Pancreas (tissue), 10 donors: ENCODE measurements at regions not wholly inside any gene's neighbourhood (a gene's known extent, or its start where the extent isn't known, plus 50 kb on each side); places are given as distances from the start of the nearest gene placed in this dataset.

Source experiments
- ATAC-seq, 4 donors: fragments of 200-7000 bp; cut with Tn5 transposase; one replicate each; pipeline versions ENCODE4 v1.8.0 to v1.9.1; 2020; ENCODE audit warnings: mild to moderate bottlenecking in 4 of 4, moderate library complexity in 4 of 4
- DNase-seq, 6 donors: peaks; one replicate each; pipeline ENCODE4 v3.0.0-alpha.2; 2020
- FAIRE-seq: peaks from 2 replicates; lab custom pipeline; 2012; peaks lifted over from hg19 to GRCh38; lab: Jason Lieb, UNC
- H3K27ac ChIP-seq, 4 donors: fragments of 200-600 bp; sonication (generic); 1 replicate in 3 of 4; 2 replicates in 1 of 4; pipeline versions ENCODE4 v1.5.0 to v1.8.0; 2020
- H3K27me3 ChIP-seq, 4 donors: fragments of 200-600 bp; one replicate each; pipeline ENCODE4 v1.8.0; 2021
- H3K36me3 ChIP-seq, 3 donors: fragments of 200-600 bp; sonication (generic) in 1 of 3; one replicate each; pipeline versions ENCODE4 v1.5.0 to v1.8.0; 2020 to 2021
- H3K4me1 ChIP-seq, 3 donors: fragments of 200-600 bp; one replicate each; pipeline ENCODE4 v1.8.0; 2021
- H3K4me3 ChIP-seq, 4 donors: fragments of 200-600 bp; sonication (generic) in 2 of 4; one replicate each; pipeline versions ENCODE4 v1.5.0 to v1.8.0; 2020 to 2021
- H3K9me3 ChIP-seq, 4 donors: fragments of 200-600 bp; one replicate each; pipeline ENCODE4 v1.8.0; 2021
- WGBS, 2 donors: extraction: QIAGEN DNeasy Blood & Tissue Kit; methylation state at CpG; one replicate each; pipeline ENCODE4 v1.1.7; 2013; 5-methylcytosine and 5-hydroxymethylcytosine counted together
- intact Hi-C, 3 donors: fragments of 100-400 bp; cut with DNase I; formaldehyde crosslinking; loops; one replicate each; pipeline versions ENCODE4 v1.11.1 to v1.14.2; 2022
- TF ChIP-seq, protein P1 (sequence below), 4 donors: fragments of 200-600 bp; sonication (generic) in 3 of 4; IDR thresholded peaks; one replicate each; pipeline versions ENCODE4 v1.5.0 to v1.8.0; 2021; ENCODE audit warnings: antibody characterized with exemption in 4 of 4
- donor health status: healthy with polysubstance abuse.
- donor health status: DM: no; HTN: no; CAD: no; lungs with moderate emphysema.
- donor health status: DM: no; HTN: no; CAD: no.
- donor health status: control.
- donor health status: control.
- donor health status: Bipolar disorder and iron deficiency.
- donor health status: DM: yes; HTN: yes; CAD: no.
- donor health status: DM: no; HTN: no; CAD: no.
- donor health status: DM: no; HTN: no; CAD: no.
- donor health status: DM: yes; HTN: yes; CAD: no.

DNA sequence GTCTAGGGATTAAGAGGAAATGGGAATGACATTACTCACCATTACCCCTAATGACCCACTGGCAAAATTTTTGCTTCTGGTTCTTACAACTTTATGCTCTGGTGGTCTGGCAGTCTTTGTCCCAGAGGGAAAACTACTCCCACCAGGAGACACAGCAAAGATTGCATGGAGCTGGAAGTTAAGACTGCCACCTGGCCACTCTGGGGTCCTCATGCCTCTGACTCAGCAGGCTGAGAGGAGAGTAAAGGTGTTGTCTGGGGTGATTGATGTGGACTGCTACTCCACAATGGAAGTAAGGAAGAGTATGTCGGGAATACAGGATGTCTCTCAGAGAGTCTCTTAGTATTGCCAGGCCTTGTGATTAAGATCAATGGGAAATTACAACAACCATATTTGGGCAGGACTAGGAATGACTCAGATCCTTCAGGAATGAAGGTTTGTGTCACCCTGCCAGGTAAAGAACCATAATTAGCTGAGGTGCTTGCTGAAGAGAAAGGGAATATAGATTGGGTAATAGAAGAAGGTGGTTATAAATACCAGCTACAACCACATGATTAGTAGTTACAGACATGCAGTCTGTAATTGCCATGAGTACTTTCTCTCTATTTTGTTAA is 215.5 kb downstream of the GPAT3 start:
- 41 to 48% methylated on average over 1 of the region's 1 CpG for WGBS, 2 donors
- no peaks in the 10 kb centered on the region for H3K27me3 ChIP-seq
- DNase-seq (no peak), FAIRE-seq (no peak), ATAC-seq (no peak)
- H3K36me3 ChIP-seq: no peaks in the 10 kb centered on the region
- no peak overlapping the region for H3K27ac ChIP-seq
- no peaks in the 10 kb centered on the region for H3K9me3 ChIP-seq
- no peak overlapping the region for H3K4me3 ChIP-seq
- intact Hi-C loops: no loop called here
- TF ChIP-seq, protein P1, sequence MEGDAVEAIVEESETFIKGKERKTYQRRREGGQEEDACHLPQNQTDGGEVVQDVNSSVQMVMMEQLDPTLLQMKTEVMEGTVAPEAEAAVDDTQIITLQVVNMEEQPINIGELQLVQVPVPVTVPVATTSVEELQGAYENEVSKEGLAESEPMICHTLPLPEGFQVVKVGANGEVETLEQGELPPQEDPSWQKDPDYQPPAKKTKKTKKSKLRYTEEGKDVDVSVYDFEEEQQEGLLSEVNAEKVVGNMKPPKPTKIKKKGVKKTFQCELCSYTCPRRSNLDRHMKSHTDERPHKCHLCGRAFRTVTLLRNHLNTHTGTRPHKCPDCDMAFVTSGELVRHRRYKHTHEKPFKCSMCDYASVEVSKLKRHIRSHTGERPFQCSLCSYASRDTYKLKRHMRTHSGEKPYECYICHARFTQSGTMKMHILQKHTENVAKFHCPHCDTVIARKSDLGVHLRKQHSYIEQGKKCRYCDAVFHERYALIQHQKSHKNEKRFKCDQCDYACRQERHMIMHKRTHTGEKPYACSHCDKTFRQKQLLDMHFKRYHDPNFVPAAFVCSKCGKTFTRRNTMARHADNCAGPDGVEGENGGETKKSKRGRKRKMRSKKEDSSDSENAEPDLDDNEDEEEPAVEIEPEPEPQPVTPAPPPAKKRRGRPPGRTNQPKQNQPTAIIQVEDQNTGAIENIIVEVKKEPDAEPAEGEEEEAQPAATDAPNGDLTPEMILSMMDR (IDR thresholded peaks at IDR 0.05): no peak
- H3K4me1 ChIP-seq: no peaks in the 10 kb centered on the region

- no peak for ATAC-seq
- Histone ChIP-seq H3K4me3 (no peak overlapping the region), H3K27me3 (no peaks in the 10 kb centered on the region), H3K27ac (no peak overlapping the region), H3K4me1 (no peaks in the 10 kb centered on the region), H3K9me3 (no peaks in the 10 kb centered on the region), H3K36me3 (no peaks in the 10 kb centered on the region)
- no peak for DNase-seq
- FAIRE-seq: no peak
- intact Hi-C loops: no loop called here
- WGBS, 2 donors: 58 to 66% methylated on average over 2 of the region's 2 CpGs
- TF ChIP-seq, protein P1 (IDR thresholded peaks at IDR 0.05): no peak
These were observed 212.8 kb downstream of the GPAT3 start for GRCh38 chr4:83748711-83749110.

GRCh38 chr4:83738895-83739294 is 203.0 kb downstream of the GPAT3 start:
- TF ChIP-seq, protein P1 (IDR thresholded peaks at IDR 0.05): no peak
- intact Hi-C loops: no loop called here
- H3K4me1 ChIP-seq: no peaks in the 10 kb centered on the region
- ATAC-seq (no peak), FAIRE-seq (no peak), DNase-seq (no peak)
- no peak overlapping the region for H3K27ac ChIP-seq
- H3K9me3 ChIP-seq: no peaks in the 10 kb centered on the region
- 26 to 31% methylated on average over 2 of the region's 2 CpGs for WGBS, 2 donors
- no peaks in the 10 kb centered on the region for H3K36me3 ChIP-seq
- no peaks in the 10 kb centered on the region for H3K27me3 ChIP-seq
- no peak overlapping the region for H3K4me3 ChIP-seq

- TF ChIP-seq, protein P1 (IDR thresholded peaks at IDR 0.05): no peak
- no peaks in the 10 kb centered on the region for H3K4me1 ChIP-seq
- H3K27me3 ChIP-seq: no peaks in the 10 kb centered on the region
- no peak overlapping the region for H3K4me3 ChIP-seq
- H3K27ac ChIP-seq: no peak overlapping the region
- WGBS, 2 donors: 63 to 79% methylated on average over 3 of the region's 3 CpGs
- FAIRE-seq (no peak), ATAC-seq (no peak), DNase-seq (no peak)
- H3K9me3 ChIP-seq: no peaks in the 10 kb centered on the region
- H3K36me3 ChIP-seq: no peaks in the 10 kb centered on the region
- intact Hi-C loops: no loop called here
These were observed 198.7 kb downstream of the GPAT3 start for GRCh38 chr4:83734576-83734975.

DNA sequence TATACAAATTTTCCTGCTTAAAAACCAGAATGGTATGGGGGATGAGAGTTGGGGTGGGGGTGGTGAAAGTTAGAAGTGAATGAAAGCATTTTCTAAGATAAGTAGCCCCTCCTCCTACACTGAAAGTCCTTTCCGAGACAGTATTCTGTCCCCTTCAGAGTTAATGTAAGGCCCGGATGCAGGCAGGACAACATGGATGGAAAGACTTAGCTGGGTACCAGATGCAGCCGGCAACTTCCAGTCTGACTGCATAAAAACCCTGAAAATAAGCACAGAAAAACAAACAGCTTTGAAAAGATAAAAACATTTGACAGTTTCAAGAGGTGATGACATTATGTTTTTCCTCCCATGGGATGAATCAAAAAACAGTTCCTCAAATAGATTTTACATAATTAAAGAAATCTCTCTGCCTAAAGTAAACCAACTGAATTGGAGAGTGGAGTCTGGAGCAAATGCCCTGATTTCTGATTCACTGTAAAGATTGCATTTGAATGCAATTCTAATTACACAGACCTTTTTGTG is 196.3 kb downstream of the GPAT3 start:
- intact Hi-C loops: no loop called here
- no peak overlapping the region for H3K27ac ChIP-seq
- H3K4me1 ChIP-seq: no peaks in the 10 kb centered on the region
- H3K27me3 ChIP-seq: no peaks in the 10 kb centered on the region
- WGBS, 2 donors: 33 to 70% methylated on average over 3 of the region's 3 CpGs
- H3K36me3 ChIP-seq: no peaks in the 10 kb centered on the region
- no peaks in the 10 kb centered on the region for H3K9me3 ChIP-seq
- DNase-seq (no peak), ATAC-seq (no peak), FAIRE-seq (no peak)
- TF ChIP-seq, protein P1 (IDR thresholded peaks at IDR 0.05): no peak
- no peak overlapping the region for H3K4me3 ChIP-seq
